Activated naive CD4-positive, alpha-beta T cell treated with anti-CD3 and anti-CD28 coated beads, Interleukin-2, amount 50 U/mL, for 16 hours (primary cell): ENCODE measurements at regions not wholly inside any gene's neighbourhood (a gene's known extent, or its start where the extent isn't known, plus 50 kb on each side); places are given as distances from the start of the nearest gene placed in this dataset.
"Not testable (repeated sequence)": the region's sequence is repeated elsewhere in the genome, so short reads cannot be mapped to it uniquely, and the experiment has no call there.

Source experiments
- DNase-seq: peaks from one replicate; pipeline ENCODE4 v3.0.0-alpha.2; 2020

DNA sequence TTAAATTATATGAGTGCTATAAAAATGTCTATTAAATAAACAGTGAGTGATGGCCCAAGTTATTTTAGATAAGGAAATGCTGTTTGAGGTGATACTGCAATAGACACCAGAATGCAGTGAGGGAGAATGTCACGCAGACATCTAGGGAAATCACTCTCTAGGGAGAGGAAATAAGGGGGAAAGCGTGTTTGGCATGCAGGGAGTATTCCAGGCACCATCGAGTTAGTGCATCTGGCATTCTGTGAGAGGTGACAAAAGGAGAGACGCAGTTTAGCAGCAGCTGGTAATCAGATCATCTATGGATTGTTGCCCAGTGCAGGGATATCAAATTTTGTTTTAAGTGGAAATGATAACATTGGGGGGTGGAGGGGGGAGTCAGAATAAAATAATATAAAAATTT is 175.4 kb upstream of the NETO1 start:
- no peak for DNase-seq

GRCh38 chr18:73040247-73040646 is 172.5 kb upstream of the NETO1 start:
- DNase-seq = no peak

DNA sequence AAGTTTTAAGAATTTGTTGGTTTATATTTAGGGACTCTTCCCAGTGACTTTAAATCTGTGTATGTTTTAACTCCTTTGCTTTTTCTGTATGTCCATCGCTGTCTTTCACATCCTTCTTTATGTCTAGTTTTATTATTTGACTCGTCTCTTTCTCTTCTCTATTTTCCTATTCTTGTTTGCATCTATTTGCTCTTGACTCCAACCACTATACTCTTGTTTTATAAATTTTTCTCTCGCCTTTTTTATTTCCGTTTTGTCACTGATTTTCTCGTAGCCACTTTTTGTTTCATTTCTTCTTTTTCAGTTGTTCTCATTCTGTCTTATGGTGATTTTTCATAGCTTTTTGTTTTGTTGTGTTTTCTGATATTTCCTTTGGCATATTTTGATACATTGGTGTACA is 170.5 kb upstream of the NETO1 start:
- no peak for DNase-seq

GRCh38 chr18:73023975-73024374 is 156.2 kb upstream of the NETO1 start:
- no peak for DNase-seq

DNA sequence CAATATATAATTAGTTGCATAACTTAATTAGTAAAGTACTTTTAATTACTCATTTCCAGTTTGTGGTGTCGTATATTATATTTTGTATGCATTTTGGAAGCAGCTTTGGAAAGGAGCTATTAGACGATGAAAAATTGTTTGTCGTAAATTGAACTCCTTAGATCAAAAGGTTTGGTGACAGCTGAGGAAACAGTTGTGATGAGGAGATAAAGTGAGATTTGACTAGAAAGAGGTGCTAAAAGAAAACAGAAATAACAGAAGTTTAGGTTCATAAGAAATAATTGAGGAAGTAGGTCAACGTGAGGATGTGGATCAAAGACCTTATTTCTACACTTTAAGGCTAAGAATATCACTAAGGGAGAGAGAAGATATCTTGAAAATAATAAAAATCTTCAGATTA is 141.9 kb upstream of the NETO1 start:
- DNase-seq = no peak

DNA sequence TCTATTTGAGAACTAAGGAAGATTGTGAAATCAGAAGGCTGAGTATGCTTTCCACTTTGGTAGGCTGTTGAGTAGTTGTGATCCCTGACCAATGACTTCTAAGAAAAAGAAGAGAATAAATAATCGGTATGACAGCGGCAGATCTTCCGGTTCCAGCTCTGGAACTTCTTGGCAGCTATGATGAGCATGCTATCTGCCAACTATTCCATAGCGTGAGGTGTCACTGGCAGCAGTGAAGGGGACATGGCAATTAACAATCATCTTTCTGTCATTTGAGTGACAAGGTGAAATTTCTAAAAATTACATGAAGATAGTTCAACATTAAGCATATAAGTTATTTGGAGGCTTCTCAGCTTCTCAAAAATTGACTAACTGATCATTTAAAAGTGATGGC is 140.1 kb upstream of the NETO1 start:
- no peak for DNase-seq

DNA sequence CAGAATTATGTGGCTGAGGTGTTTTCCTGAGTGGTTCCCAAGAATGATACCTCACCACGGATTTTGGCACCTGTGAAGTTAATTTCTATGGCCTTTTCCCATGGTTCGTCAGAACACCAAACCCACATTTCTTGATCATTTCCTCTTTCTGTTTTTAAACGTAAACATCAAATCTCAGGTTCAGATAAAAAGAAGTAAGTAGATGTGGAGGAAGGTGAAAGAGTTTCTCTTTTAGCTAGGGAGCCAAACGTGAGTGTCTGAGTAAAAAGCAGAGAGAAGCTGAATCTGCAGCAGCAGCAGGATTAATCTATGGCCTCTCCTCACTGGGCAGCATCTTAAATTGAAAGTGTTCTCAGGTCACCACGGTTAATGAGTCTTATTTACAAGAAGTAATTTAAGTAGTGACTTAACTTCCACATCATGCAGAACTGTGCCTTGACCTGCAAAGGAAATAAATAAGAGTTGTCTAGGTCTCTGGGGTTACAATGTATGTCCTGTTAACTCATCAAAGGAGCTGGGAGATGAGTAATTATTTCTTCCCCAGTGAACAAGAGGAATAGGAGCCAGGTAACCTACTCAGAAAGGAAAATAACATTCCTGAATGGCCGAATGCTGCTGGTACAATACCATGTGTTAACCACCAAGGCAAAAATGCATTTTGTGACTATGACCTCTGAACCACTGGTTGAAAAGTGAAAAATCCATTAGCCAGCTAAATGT is 139.6 kb upstream of the NETO1 start:
- DNase-seq = no peak

DNA sequence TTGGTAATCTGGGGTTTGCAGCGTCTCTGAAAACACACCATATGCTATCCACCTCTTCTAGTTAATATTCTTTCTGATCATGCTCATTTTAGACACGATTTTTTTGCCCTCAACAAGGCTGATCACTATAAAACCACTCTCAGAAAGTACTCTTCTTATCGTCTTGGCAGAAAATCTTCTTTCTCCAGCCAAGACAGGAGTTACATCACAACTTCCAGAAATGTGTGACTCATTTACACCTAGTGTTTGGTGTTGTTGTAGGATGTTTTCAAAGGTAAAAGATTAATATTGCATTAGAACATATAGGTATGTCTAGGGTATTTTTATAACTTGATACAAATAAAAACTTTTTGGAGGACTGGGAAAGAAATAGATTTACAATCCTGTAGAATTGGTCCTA is 138.5 kb upstream of the NETO1 start:
- DNase-seq = no peak

DNA sequence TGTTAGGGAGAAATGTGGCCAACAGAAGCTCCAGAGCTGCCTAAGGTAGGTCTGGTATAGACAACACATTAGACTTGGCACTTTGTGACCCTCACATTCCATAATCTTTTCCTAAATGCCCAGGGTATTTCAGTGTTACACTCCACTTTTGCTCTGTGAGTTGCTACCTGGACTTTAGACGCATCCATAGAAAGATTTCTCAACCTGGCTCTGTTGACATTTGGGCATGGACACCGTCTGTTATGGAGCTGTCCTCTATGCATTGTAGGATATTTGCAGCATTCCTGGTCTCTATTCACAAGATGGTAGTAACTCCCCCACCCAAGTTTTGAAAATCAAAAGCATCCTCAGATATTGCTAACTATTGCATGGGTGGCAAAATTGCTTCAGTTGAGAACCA is 136.5 kb upstream of the NETO1 start:
- DNase-seq = no peak

DNA sequence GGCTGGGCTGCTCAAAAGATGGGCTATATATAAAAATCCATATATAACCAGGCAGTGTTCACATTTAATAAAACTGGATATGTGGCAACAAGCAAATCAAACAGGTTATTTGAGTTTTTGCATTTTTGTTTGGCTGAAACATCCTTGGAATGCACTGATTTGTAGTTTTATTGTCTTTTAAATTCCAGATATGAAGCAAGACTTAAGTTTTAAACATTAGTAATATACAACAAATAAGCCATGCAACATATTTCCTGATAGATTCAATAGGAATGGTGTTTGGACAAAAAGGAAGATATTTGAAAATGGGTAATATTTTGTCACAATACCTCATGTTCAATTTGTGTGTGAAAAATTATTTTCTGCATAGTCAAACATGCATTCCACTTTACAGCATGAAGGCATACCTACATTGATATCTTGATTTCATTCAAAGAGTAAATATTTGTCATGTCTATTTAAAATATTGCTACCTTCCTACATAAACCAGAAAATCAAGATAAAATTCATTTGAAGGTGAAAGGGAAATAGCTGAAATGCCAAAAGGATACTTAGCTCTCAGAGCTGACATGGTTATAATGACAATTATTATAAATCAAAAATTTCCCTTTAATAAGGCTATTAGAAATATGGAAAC is 132.3 kb upstream of the NETO1 start:
- no peak for DNase-seq

- DNase-seq = no peak
These were observed 127.8 kb upstream of the NETO1 start for GRCh38 chr18:72995558-72995957.

- DNase-seq = no peak
These were observed 125.5 kb upstream of the NETO1 start for GRCh38 chr18:72993250-72993649.

DNA sequence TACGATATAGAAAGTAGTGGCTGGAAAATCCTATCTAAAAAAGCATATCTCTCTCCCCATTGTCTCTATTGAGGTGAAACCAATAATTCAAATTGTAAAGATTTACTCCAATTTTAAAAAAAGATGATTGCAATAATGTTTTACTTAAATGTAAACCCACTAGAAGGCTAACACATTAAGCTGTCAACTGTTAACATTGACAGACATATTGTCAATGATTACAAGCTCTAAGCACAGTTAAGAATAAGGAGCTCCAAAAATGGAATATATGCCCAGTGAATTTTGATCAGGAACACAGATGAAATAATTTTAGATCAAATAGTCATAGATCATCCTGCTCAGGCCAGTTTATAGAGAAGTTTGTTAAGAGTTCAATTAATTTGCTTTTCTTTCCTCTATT is 123.6 kb upstream of the NETO1 start:
- DNase-seq = no peak

GRCh38 chr18:72987570-72987969 is 119.8 kb upstream of the NETO1 start:
- not testable (repeated sequence) for DNase-seq

DNA sequence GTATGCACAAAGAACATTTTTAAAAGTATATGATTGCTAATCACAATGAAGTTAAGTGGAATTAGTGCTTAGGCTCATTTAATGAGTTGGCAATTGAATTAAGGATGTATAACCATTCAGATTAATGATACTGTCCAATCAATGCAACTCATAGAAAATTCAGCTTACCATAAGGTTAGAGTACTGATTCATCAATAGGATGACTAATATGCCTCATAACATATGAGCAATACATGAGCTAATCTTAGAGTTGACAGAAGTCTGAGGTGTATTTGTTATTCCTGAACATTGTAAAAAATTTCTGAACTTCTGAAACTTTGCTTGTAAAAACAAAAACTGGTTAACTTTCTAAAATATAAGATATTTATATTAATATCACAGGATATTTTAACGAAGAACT is 118.3 kb upstream of the NETO1 start:
- DNase-seq = no peak

- DNase-seq = no peak
These were observed 117.9 kb upstream of the NETO1 start for GRCh38 chr18:72985686-72986085.

GRCh38 chr18:72984290-72984689 is 116.5 kb upstream of the NETO1 start:
- no peak for DNase-seq

DNA sequence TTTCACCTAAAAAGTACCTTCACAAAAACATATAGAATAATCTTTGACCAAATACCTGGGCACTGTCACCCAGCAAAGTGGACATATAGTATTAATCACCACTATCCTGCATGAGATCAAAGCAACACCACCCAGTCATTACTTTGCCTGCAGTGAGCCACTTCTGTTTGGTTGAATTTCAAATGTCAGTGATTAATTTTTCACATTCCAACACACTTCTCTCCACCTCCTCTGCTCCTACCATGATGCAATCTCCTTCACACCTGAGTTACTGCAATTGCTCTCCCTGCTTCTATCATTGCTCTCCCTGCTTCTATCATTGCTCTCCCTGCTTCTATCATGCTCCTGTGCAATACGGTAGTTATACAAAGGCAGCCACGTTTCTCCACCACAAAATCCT is 106.1 kb upstream of the NETO1 start:
- DNase-seq = no peak

DNA sequence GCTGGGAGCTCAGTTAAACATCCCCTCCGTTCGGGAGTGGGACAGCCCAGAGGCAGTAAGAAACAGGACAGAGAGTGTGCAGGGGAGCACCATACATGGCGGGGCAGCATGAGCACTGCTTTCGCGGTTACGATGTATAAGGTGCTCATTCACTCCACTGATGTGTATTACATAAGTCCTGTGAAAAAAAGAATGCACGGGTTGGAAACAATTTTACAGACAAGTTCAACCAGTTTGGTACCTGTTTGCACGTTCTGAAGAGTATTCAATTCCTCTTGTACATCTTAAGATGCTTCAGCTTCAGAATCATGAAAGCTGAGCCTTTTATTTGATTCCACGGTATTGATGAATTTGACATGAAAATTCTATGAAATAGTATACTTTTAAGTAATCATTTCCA is 97.8 kb upstream of the NETO1 start:
- no peak for DNase-seq

- DNase-seq = not testable (repeated sequence)
These were observed 90.4 kb upstream of the NETO1 start for GRCh38 chr18:72958195-72958594.

- no peak for DNase-seq
These were observed 80.7 kb upstream of the NETO1 start for GRCh38 chr18:72948439-72948838.

DNA sequence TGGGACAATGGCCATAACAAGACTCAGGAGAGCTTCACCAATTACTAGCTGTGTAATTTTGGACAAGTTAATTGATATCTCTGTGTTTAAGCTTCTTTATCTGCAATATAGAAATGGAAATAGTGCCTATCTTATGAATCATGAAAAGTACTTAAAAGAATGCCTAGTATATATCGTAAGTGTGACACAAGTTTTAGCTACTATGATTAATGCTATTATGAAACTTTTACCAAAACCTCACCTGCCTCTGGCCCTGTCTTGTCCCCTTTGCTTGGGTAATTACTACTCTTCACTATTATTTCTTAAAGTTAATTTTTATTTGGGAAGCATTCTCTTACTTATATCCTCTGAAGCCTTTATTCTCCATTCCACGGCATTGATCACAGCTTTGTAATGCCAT is 75.0 kb upstream of the NETO1 start:
- no peak for DNase-seq

GRCh38 chr18:72940986-72941385 is 73.2 kb upstream of the NETO1 start:
- DNase-seq = no peak

DNA sequence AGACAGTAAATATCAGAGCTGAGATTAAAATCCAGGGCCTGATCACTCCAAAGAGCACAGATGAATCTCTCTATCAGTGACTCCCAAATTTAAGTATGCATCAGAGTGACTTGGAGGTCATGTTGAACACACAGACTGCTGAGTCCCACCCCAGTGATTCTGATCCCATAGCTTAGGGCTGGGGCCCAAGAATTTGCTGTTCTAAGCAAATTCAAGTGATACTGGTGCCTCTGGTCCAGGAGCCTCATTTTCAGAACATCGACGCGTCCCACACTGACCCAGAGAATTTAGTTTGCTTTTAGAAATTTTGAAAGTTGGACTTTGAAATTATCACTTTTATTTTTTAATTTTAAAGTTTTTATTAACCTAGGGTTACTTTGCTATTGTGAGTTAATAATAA is 72.7 kb upstream of the NETO1 start:
- DNase-seq = no peak

GRCh38 chr18:72935744-72936143 is 68.0 kb upstream of the NETO1 start:
- no peak for DNase-seq
